ENCODE measurements at regions not wholly inside any gene's neighbourhood (a gene's known extent, or its start where the extent isn't known, plus 50 kb on each side); places are given as distances from the start of the nearest gene placed in this dataset.

GRCh38 chr18:78783564-78783960 lies 196.1 kb upstream of the SALL3 start:
- TF ChIP-seq POLR2A (IDR thresholded peaks at IDR 0.05; ENCODE audit: low read length) (no peak), GATA1 (IDR thresholded peaks at IDR 0.05; ENCODE audit: low read depth, low read length) (no peak)

All from erythroblast (primary cell).